Muscle of arm (tissue), 1 donor: ENCODE measurements at regions not wholly inside any gene's neighbourhood (a gene's known extent, or its start where the extent isn't known, plus 50 kb on each side); places are given as distances from the start of the nearest gene placed in this dataset.
A peak's percentile ranks its signal among the peaks of the same experiment; 100 is the strongest.

Experiments used
- DNase-seq: peaks from one replicate; pipeline ENCODE4 v3.0.0-alpha.2; 2013

DNA sequence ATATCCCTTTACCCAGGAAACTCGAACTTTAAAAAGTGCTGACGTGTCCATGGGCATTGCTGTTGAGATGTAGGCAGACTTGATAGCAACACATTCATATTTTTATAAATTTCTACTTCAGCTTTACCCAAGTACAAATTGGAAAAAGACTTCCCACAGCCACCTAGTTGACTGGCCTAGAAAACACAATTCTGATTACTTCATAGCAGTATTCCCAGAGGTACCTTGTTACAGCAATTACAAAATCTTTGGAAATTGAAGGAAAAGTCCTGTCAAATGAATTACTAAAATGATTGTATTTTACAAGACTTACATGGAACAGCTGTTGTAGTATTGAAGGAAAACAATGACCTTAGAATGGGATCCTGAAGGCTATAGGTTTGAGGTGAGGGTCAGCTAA lies 130.7 kb upstream of the NREP start:
- DNase-seq = no peak

DNA sequence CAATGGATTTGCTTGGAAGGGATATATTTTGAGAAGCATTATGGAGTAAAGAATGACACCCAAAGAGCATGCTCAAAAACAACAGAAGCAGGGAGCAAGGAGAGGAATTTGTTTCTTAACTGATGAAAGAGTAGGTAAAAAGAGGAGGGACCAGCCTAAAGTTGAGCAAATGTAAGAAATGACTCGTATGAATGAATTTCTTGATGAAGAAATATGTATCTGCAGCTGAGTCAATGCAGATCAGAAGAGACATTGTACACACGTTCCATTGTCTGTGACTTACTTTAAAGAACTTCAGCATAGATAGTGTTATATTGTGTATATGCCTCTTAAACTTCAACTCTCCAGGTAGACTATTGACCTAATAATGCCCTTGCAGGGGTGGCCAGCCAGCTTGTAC lies 112.7 kb upstream of the NREP start:
- no peak for DNase-seq

DNA sequence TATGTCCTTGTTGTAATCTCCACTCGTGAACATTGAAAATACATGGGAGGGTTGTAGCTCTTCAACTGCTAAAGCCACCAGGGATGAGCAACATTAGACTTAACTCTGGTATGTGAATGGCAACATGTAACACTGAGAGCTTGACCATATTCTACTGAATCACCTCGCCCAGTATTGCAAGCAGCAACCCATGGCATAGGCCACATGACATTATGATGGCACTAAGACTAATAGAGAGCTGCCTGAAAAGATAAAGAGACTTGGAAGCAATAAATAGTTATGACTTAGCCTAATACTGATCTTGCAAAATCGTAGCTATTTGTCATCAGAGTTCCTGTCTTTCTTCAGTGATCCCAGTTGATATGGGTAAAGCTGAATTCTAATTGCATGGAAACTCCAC lies 108.4 kb upstream of the NREP start:
- DNase-seq = no peak

DNA sequence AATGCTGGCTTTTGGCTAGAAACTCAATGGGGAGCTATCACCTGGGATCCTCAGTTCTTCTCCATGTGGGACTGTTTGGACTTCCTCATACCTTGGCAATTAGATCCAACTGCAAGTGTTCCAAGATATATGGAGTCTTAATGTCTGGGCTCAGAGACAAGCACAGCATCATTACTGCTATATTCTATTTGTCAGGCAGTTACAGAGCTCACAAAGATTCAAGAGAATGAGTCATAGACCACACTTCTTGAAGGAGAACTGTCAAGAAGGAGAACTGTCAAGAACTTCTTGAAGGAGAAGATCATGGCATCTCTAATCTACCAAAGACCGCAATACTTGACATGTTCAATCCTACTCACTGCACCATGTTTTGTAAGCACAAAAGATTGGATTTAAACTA lies 106.8 kb upstream of the NREP start:
- no peak for DNase-seq

DNA sequence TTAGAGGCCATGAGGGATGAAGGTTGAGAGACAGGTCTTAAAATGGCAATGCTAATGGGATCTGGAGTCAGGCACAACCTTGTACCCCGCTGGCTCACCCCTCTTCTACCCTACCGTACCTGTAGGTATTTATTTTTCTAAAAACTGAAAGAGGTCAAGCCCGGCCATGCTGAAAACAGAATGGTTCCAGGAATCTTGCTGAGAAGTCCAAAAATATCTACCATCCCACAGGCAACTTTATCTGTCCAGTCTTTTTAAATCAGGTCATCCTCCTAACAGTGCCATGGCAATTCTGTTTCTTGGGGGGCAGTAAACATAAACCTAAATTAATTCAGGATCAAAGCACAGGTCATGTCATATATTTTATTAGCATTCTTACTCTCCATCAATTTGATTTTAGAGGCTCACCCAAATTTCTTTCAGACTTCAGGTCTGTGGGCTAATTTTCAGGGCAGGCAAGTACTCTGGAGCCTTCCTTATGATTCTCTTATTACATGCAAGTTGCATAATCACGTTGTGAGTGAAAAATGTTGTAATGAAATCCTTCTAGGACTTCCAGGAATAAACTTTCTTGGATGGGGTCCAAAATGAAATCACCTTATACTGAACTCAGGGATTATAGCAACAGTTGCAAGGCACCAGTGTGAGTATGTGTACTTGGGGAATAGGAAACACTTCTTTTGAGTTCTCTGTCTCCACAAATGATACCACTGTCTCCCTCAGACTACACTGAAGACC lies 102.7 kb upstream of the NREP start:
- peak; percentile 69 for DNase-seq

DNA sequence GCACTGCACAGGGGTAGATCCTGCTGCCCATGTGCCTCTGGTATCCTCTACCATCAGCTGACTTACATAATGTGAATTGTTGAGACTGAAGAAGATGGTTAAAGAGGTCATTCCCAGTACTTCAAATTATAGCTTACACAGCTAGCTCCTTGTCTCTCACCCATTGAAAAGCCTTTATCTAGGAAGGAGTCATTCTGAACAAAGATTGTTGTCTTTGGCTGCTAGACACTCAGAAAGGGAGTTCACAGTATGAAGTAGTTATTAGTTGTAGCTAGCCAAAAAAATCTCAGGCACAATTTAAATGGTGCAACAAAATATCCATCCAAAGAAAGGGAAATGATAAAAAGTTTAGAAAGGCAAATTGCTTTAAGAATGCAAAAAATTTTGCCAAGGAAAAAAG lies 102.0 kb upstream of the NREP start:
- DNase-seq = no peak

DNA sequence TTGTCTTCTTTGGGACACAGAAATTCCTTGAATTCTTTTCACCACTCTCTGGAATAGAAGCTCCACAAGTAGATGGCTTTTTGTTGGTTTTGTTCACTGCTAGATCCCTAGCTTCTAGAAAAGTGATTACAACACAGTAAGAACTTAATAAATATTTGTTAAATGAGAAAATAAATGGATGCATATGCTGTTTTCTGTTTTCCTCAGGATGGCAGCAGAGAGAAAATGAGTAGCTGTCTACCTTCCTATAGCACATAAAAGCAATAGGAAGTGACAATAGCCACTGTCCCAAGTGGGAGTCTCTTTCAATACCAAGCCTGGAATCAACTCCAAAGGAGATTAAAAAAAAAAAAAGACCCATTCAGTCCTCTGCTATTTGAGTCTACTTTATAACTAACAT lies 100.6 kb upstream of the NREP start:
- DNase-seq = no peak

DNA sequence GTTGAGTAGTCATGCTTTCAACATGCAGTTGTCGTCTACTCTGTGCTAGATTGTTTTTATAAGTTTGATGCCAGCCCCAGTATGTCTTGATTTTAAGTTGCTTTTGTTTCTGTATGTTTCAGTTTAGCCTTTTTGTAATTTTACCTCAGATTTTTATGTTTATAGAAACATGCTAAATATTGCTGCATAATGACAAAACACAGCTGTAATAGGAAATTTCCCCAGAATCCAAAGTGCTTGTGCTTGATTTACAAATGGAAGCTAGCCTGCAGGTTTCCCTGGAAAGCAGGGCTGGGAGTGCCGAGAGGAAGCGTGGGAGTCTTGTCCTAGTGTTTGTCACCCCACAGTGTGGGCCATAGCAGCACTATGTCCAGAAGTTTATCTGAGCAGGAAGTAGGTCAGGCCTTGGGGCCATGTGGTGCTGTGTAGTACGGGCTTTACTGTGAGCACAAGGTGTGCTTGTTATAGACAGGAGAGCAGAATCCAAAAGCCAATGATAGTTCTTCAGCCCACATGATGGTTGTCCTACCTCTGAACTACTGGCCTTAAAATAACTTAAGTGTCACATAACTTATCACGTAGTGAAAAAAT lies 100.0 kb upstream of the NREP start:
- DNase-seq = no peak

DNA sequence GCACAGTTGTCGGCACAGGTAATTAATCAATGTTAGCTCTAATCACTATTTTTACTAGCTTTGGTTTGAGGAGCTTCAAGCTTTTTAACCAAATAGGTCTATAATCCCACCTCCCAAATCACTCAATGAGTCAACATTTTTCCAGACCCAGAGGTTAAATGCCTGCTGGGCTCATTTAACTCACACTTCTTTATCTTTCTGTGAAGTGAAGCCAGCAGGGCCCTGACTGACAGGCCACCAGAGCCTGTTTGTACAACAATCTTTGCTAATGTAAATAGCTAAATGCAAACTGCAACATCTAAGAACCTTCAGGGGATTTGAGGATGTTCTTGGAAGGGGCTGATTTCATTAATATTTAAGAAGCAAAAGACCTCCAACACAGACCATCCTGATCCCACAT lies 98.4 kb upstream of the NREP start:
- DNase-seq = no peak

DNA sequence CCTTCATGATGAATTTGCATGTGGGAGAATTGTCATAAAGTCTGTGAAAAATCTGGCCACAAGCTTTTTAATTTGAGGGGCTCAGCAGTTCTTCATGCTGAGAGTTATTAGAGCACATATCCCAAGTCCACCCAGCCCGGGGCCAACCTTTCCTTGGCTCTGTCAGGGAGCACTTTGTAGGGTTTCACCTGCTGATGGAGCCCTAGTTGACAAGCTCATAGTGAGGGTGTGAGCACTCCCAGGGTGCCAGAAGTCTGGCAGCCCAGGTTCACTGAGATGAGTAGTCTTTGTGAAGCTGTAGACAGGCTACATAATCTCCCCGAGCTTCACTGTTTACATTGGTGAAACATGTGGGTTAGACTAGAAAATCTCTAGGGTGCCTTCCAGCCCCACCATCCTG lies 97.2 kb upstream of the NREP start:
- DNase-seq = no peak

DNA sequence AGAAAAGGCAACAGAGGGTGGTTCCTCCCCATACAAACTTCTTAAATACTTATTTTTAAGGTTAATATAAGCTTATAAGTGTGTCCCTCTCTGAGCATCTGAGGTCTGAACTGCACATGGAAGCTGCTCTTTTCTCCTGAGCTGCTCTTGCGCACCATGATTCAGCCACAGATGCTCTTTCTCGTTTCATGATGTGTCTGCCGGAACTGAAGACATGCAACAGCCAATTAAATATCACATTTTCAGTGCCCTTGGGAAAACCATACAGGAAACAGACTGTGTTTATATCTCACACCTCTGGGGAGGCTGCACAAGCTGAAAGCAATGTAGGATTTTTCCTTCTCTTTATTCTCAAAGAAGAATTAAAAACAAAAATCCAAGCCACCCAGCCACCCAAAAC lies 96.8 kb upstream of the NREP start:
- DNase-seq = no peak

DNA sequence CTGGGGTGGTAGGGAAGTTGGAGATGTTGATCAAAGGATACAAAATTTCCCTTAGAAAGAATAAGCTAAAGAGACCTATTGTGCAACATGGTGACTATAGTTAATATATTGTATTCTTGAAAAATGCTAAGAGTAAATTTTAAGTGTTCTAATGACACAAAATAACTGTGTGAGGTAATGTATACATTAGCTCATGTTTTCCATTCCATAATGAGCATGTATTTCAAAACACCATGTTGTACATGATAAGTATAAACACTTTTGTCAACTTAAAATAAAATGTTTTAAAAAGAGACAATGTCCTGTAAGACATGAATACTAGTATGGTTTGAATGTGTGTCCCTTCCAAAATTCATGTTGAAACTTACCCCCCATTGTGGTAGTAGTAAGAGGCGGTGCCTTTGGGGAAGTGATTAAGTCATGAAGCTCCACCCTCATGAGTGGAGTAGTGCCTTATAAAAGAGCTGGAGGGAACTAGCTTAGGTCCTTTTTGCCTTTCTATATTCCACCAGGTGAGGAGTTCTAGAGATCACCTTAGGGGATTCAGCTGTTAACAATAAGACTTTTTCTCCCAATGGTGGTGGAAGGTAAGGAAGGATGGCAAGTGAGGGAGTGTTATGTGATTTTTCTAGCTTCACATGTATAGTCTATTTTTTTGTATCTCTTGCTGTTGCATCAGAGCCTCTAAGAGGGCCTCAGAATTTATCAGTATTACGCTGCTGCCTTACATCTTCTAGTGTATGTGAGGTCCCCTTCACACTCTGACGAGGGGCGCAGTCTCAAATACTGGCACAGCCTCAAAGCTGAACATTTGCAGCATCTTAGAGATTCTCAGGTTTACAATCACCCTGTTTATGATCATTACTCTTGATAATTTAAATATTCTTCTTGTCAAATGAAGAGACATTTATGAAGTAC lies 94.9 kb upstream of the NREP start:
- no peak for DNase-seq

DNA sequence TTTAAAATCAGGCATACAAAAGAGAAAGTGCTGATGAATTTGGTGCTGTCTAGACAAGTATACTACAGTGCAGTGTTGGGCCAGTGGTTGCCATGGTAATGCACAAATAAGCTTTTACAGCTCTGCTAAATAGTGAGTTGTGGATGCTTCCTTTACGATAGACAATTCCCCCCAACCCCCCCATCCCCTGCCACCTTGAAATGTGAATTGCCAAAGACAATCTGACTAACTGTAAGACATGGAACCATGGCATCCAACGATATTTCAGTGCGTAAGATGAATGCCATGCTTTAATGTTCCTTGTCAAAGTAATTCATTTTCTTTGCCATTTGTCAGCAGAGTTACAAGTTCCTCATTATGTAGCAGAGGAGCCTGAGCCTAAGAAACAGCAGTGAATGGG lies 91.5 kb upstream of the NREP start:
- DNase-seq = peak; percentile 43

DNA sequence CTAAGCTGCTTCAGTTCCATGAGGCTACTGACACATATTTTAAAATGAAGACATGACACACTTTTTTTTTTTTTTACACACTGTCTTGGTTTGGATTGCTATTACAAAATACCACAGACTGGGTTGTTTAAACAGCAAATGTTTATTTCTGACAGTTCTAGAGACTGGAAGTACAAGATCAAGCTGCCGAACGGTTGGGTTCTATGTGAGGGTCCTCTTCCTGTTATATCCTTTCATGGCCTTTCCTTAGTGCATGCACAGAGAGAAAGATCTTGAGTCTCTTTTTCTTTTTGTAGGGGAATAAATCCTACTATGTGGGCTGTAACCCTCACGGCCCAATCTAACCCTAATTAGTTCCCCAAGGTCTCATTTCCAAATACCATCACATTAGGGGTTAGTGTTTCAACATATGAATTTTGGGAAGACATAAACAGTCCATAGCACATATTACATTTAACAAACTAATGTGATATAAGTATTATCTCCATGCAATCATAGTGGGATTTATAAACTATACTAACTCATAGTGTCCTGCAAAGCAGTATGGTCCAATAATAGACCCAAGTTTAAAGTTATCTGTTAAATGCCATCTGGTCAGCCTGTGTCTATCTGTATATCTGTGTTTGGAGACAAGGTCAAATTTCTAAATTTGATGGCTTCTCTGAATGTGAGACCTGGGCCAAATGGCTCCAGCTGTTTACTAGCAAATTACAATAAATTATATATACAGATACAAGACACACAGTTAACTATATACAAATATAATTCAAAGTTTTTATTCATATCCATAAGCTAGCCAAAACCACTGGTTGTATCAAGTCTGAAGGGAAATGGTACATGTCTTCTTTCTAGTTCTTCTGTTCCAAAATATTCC lies 90.3 kb upstream of the NREP start:
- DNase-seq = no peak

DNA sequence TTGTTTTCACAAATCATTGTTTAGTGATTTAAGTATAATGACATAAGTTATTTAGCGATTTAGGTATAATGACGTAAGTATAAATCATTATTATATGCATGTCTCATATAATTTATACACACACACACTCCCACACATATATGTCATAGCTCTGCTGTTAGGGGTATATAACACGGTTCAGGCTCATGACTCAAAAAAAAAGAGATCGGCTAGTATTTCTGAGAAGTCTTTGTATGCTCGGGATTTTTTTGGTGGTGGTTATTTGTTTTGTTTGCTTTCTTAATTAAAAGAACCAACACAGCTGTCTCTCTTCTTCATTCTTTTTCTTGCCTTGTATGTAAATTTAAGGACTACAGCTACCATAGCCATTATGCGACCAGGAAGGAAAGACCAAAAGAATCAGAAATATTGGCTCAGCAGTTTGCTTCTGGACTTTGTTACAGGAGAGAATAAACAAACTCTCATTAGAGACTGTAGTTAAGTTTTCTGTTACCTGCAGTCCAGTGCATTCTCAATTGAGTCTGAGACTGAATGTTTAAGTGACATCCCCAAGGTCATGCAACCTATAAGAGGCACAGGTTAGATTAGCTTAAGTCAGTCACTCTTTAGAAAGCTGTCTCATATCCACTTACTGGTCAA lies 83.2 kb upstream of the NREP start:
- no peak for DNase-seq

DNA sequence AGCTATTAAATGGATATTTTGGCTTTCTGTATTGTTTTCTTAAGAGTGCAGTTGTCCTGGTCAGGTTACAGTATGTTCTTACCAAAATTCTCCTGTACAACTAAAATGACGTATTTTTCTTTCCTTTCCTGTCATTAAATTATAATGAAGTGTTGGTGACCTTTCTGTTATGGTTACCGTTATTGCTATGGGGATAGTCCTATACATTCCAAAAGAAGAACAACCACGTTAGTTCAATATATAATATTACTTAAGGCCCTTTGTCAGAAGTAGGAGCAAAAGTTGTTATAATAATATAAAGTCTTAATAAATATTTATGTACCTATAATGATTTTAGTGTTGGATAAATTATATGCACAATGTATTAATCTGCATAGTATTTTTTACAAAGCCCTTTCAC lies 82.4 kb upstream of the NREP start:
- DNase-seq = no peak

DNA sequence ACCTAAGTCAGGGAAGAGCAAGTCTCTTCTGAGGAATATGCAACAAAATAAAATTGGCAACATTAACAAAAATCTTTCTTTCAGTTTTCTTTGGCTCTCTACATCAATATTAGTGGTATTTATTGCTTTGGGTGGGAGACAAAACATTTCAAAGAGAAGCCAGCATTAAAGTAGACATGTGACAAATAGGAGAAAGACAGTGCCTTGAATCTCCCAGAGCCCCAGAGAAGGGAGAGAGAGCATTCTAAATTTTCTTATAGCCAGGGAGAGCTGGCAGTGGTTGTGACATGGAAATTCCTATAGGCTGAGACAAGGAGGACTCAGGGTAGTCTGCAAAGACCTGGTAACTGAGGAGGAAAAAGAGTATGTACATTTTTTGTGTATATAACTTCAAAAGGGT lies 79.4 kb upstream of the NREP start:
- no peak for DNase-seq

DNA sequence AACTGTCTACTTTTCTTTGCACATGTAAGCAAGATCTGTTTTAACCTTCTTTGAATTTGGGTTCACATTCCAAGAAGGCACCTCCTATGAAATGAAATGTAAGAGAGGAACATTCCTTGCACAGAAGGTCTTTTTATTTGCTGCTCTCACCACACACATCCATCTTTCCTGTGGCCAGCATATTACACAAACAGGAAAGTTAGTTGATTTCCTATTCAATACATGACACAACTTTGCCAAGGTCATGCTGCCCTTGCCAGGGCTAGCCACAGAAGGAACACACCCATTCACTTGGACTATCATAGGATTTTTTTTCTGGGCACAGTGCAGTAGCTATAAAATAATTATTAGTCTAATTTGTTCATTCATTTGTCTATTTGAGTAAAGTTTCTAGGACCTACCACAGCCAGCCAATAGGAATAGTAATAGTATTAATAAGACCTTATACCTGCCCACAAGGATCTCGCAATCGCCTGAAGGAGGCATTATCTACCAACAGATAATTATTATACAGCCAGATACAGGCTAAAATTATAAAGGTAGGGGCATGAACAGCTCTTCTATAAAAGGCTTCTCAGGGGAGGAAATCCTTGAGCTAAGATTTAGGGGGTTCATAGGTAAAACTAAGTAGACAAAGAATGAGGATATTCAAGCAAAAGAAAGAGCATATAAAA lies 78.1 kb upstream of the NREP start:
- DNase-seq = no peak

DNA sequence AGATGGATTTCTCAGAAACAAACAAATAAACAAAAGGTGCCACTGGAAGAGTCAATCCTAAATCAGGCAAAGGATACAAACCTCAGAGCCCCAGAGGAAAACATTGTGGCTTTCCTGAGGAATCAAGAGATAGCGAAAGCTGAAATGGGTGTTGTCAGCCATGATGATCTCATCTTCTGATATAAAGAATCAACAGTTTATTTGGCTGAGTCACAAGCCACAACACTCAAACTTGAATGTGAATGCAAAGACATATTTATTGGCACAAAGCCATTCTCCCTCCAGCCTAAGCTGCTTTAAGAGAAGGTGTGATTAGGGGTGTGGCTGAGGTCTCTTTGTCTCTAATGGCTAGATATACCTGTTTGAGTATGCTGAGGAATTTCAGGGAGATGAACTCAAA lies 73.3 kb upstream of the NREP start:
- no peak for DNase-seq

DNA sequence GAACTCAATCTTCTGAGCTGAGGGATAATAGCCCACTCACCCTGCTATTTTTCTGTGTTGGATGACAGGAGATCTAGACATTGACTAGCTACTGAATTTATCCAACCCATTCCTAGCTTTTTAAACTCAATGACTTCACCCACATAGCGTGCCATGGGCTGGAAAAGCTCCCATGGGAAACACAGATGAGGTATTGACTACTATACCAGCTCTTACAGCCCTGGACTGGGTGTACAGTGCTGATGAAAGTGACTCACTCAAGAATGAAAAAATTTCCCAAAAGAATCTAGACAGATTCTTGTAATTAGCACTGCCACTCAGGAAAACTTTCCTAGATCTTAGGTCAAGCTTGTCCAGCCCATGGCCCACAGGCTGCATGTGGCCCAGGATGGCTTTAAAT lies 72.7 kb upstream of the NREP start:
- no peak for DNase-seq

DNA sequence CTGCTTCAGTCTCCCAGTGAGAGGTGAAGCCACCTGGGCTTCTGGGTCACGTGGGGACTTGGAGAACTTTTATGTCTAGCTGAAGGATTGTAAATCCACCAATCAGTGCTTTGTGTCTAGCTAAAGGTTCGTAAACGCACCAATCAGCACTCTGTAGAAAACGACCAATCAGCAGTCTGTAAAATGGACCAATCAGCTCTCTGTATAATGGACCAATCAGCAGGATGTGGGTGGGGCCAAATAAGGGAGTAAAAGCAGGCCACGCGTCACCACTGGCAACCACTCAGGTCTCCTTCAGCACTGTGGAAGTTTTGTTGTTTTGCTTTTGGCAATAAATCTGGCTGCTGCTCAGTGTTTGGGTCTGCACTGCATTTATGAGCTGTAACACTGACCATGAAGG lies 69.1 kb upstream of the NREP start:
- DNase-seq = no peak
